HG03354 (cell line): ENCODE measurements at regions not wholly inside any gene's neighbourhood (a gene's known extent, or its start where the extent isn't known, plus 50 kb on each side); places are given as distances from the start of the nearest gene placed in this dataset.

ENCODE experiments used
- ATAC-seq: cut with Tn5 transposase; IDR thresholded peaks from one replicate; pipeline ENCODE4 v1.9.1; 2021; ENCODE audit warnings: mild to moderate bottlenecking; ENCODE audit not compliant: unreplicated experiment, poor library complexity, severe bottlenecking

DNA sequence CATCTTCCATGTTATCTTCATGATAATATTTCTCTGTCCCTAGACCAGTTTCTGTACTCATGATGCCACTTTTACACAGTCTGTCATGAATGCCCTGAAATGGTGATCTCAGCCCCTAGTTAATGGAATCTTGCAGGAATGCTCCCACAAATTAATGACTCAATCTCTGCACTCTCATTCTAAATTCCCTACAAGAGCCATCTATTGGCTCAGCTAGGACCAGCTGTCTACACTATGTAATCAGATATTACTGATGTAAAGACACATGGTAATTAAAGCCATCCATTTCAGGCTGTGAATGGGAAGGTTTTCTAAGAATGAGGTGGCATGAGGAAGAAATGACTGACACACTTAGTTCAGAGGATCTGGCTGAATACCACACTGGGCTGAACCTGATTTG, 199.1 kb upstream of the KCND3 start:
- no peak for ATAC-seq

DNA sequence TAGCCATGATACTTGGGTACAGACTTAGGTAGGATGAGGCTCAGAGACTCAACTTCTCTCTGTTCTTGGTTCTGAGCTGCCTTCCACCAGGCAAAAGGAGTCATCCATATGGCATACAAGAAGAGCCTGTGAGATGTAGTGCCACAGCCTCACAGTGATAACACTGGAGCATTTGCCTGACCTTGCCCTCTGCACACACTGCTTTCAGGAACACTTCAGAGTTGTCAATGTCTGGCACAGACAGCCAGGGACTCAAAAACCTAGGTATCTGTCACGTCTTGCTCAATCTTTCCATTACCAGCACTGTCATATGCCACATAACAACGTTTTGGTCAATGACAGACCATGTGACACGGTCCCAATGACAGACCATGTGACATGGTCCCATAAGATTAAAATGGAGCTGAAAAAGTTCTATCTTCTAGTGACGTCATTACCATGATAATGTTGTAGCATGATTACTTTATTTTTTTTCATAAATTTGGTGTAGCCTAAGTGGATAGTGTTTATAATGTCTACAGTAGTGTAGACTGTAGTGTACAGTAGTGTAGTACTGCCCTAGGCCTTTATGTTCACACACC, 199.9 kb upstream of the CTTNBP2NL start:
- ATAC-seq, result no peak

DNA sequence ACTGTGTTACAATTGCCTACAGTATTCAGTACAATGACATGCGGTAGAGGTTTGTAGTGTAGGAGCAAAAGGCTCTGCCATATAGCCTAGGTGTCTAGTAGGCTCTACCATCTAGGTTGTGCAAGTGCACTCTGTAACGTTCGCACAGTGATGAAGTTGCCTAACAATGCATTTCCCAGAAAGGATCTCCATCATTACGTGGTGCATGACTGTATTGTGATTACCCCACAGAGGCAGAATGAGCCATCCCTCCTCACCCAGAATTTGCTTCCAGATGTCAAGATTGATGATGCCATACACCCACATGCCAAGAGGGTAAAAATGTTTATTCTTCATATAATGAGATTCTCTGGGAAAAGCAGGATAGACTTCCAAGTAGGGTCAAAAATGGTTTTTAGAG, 199.3 kb upstream of the CTTNBP2NL start:
- no peak for ATAC-seq

DNA sequence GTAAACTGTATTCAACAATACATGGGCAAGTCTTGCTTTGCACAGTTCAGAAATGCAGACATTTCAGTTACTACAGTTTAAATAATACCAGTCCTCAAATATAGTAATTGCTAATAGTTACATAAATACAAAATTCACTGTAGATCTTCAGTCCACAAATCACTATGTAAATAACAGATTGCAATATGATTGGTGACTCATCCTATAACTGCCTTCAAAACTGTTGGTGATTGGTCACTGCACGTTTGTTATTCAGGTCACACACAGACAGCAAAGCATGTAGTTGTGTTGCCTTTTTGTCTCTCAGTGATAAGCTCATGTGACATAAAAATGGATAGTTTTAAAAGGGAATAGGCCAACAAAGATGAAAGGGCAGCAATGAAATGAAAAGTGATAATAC, 186.5 kb upstream of the CTTNBP2NL start:
- no peak for ATAC-seq

DNA sequence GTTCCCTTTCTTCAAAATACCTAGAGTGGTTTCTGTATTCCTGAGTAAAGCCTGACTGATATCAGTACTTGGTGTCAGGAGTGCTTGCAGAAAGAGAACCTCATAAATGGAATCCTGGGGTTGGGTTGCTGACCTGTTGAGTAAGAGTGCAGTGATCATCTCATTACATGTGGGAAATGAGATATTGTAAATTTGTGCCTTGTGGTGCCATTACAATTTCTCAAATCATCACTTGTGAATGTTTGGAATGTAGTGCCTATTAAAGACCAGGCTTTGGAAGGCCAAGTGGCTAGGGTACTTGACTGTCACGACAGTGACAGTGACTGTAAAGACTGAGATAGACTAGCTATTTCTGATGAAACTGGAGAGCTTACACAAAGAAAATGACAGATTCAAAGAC, 176.7 kb upstream of the CTTNBP2NL start:
- ATAC-seq, result no peak

DNA sequence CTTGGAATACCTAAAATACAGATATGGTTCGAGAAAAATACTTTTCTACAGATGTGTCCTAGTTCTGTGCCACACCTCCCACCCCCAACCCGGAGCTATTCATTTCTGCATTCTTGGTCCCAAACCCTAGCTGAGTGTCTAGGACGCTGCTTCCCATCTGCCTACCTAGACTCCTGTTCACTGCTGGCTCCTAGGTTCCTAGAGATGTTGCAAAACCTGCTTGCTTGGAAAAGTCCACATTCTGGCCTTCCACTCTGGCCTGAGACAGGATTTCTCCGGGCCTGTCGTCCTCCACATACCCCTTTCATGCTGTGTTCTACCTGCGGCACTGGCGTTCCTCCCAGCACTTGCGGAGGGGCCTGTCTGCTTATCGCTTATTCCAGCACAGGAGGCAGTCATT, 165.8 kb upstream of the CTTNBP2NL start:
- no peak for ATAC-seq

DNA sequence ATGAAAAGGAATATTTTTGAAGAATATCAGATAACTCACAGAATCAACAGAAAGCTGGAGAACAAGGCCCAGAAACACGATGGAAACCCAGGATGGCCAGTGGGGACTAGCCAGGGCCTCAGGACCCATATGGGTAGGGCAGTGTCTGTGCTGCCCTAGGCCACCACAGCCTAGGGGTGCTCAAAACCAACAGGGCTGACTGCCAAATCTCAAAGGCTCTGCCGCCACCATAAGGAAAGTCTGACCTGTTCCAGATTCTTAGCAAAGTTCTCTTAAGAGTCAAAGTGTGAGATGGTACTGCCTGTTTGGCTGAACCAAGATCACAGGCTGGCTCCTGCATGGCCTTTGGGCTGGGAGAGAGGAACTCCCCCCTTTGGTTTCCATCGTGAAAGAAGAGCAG, 164.7 kb upstream of the CTTNBP2NL start:
- no peak for ATAC-seq

DNA sequence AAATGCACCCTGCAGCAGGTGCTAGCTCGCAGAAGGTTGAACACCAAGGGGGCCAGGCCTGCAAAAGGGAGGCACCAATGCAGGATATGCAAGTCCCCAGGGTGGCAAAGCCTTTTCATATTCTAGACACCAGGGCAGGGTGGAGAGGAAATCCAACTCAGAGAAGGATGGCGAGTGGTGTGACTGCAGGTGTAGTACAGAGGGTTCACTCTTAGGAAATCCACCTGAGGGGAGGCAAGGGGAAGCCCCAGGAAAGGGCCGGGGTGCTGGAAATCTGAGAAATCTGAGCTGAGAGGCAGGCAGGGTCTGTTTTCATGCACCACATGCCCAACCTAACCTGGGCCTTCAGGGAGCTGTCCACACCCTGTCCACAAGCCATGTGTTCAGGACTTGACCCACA, 163.2 kb upstream of the CTTNBP2NL start:
- ATAC-seq, result no peak

DNA sequence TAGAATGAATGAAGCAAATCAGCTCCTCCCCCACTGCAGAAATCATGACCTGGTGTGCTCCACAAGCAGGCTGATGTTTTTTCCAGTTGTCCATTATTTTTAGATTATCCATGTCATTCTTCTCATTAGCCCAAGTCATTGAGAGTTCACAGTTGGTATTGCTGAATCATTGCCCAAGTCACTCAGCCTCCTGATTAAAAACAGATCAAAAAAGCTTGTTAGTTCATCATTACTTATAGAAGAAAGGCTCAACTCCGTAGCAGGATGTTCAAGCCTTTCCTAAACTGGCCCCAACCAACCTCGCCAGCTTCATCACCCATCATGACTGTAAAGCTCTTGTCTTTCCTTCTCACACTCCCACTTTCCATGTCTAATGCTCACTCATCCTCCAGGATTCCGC, 161.3 kb upstream of the CTTNBP2NL start:
- ATAC-seq, result no peak

DNA sequence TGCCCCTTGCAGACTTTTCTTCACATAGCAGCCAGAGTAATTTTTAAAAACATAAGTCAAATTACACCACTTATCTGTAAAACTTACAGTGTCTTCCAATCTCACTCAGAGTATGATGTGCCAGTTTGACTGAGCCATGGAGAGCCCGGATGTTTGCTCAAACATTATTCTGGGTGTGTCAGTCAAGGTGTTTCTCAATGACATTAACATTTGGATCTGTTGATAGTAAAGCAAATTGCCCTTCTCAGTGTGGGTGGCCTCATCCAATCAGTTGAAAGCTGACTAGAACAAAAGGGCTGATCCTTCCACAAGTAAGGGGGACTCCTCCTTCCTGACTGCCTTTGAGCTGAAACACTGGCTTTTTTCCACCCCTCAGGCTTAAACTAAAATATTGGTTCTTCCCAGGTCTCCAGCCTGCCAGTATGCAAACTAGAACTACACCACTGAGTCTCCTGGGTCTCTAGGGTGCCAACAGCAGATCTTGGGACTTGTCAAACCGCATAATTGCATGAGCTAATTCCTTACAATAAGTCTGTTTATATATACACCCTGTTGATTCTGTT, 157.9 kb upstream of the CTTNBP2NL start:
- no peak for ATAC-seq

DNA sequence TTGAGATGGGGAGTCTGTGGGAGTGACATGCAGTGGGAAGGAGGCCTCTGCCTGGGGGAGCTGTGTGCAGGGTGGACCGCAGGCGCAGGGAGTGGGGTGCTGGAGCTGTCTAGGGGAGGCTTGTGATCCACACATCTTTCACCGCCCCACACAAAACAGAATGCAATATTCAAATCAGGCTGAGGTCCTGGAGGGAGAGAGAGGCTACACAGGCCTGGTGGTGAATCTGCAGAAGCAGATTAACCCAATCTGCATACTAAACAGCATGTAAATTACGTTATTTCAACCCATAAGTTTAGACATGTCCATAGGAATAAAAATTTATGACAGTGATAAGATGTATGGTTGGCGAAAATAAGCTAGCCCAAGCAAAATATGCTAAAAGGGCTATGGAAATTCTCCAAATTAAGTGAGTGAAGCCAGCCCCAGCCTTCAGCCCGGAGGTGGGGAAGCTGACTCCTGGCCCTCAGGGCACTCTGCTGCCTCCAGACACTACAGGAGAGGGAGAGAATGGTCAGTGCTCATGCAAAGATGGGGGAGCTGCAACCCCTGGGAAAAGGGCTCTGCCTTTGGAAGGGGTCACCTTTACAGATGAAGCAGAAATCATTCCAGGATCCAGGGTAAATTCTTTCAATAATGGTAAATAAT, 156.2 kb upstream of the CTTNBP2NL start:
- no peak for ATAC-seq

DNA sequence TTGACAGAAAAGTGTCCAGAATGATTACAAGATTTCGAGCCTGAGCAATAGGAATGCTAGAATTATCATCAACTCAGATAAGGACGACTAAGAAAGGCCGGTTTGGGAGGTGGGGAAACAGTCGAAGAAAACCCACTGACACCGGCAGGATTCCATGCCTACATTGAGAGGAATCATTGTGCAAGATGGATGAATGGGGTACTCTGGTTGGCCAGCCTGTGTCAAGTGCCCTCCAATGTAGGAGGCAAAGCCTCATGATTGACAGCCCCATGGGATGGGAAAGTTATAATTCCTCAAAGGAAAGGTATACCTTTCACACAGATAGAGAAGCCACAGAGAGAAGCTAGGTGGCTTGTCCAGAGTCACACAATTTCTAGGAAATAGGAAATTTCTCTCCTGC, 153.5 kb upstream of the CTTNBP2NL start:
- ATAC-seq, result no peak

DNA sequence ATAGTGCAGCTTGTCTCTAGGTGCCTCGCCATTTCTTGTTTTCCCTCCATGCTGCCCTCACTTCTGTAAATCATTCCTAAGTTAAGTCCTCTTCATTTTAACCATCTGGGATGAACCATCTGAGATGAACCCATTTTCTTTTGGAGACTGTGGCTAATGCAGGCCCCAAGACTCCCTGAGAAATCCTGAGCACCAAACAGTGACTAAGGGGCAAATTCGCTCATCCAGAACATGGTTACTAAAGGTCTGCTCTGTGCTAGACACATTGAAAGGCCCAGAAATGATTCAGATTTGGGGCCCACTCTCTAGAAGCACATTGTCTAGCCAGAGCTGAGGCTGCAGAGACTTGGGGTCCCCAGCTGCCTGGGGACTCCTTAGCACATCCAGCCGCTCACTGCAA, 151.9 kb upstream of the CTTNBP2NL start:
- ATAC-seq, result no peak

DNA sequence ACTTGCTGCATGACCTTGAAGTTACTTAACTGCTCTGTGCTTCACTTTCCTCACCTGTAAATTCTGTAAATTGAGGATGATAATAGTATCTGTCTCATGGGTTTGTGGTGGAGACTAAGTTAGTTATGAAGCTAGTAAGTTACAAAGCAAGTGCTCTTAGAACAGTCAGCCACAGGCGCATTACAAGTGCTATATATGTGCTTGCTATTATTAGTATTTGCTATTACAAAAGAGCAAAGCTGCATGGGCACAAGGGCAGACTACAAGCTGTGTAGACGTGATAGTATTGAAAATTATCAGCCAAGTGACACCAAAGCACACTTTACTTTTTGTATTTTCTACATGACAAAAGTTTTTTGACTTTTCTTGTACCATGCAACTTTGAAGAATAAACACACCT, 150.9 kb upstream of the CTTNBP2NL start:
- no peak for ATAC-seq

DNA sequence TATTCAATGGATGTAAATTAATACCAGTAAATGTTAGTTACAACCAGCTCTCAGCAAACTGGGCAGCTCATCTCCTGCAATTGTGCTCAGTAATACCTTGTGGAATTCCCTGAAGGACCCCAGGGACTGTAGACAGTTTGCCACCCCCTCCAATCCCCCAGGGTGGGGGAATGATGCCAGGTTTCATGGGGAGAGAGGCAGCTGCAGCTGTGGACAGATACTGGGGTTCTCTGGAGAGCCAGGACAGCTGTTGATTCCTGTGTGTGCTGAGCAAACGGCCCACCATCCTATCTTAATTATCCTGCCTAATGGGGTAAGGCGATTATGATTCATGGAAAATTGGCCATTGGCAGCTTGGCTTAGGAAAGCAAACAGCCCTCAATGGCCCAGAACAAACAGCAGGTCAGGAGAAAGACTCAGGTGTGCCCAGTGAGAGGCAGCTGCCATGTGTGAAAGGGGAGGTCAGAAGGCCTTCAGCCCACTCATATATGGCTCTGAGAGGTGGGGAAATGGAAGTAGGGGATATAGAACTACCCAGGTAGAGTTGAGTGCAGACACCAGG, 148.9 kb upstream of the CTTNBP2NL start:
- no peak for ATAC-seq

DNA sequence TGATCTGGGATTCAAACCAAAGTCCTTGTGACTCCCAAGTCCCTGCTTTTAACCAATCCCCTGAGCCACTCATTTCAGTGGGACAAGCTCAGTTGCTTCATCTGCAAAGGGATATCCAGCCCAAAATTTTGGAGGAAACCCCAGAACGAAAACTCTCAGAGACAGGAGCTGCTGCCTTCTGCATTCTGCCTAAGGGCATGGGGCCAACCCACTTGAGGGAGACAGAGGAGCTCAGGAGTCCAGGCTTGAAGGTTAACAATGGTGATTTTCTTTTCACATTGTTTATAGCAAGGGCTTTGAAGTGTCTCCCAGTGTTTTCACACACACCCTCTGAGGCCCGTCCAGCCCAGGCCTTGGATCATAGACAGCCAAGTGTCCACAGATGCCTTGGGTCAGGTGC, 148.1 kb upstream of the CTTNBP2NL start:
- no peak for ATAC-seq

DNA sequence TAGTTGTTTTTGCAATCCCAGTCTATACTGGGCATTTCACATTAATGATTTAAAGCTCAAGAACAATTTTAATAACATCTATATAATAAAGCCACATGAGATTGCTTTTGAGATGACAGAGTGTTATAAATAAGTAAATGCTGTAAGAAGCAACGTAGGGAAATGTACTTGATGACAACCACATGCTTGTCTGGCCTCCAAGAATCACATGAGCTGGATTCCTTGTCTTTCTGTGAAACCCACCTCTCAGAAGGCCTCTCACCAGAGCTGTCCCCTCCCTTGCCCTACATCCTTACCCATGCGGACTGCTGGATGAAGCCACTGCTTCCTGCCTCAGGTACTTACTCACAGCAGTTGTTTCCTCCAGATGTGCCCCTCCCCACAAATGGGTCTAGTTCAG, 145.1 kb upstream of the CTTNBP2NL start:
- no peak for ATAC-seq

DNA sequence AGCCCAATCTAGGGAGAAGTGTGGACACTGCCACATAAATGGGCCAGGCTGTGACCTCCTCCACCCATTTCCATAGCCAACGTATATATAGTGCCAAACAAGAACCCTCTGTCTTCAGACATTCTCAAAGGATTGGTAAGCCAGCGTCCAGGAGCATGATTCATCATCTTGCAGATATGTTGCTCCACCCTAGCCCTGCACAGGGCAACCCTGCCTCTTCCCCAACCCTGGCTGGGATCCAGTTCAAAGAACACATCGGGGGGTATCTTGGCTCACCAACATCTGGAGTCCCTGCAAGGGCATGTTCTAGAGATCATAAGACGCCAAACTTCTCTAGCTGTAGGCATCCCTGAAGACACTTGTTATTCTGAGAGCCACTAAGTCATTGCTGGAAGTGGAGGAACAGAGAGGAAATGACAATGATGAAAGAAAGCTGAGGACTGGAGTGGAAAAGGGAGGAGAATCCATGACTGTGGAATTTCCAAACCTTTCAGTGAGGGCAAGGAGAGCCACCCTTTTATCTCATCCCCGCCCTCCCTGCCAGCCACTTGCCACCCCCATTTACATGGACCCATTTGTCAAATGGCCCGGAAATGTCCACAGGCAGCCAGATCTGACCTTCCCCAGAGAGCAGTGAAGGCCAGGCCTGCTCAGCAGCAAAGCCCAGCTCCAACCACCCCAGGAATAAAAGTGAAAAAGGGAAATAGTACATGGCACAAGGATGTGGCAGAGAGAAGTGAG, 144.1 kb upstream of the CTTNBP2NL start:
- ATAC-seq, result no peak

DNA sequence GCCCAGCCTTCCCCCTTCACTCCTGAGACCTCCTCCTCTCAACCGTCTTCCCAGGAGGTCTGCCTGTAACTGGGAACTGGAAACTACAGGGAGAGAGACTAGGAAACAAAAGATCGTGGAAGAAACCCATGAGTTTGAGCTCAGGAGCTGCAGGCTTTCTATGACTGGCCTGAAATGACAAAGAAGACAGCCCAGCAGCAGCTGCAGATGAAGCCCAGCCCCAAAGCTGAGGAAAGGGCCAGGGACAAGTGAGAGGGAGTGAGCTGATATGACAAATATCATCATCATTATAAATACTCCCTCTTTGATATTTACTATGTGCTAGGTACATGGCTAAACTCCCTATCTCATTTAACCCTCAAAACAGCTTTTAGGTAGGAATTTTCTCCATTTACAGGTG, 142.6 kb upstream of the CTTNBP2NL start:
- ATAC-seq, result no peak

DNA sequence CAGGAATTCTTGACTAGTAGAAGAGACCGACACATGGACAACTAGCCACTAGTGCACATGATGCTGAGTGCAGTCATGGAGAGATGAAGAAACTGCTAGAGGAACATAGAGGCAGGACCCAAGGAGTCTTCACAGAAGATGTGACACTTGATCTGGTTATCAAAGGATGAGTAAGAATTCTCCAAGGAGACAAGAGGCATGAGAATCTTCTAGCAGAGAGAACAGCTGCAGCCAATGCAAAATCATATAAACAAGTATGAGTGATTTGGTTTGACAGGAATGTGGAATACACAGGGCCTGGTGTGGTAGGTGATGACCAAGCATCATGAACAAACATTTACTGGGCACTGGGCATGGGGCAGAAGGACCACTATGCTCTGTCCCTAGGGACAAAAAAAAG, 140.9 kb upstream of the CTTNBP2NL start:
- no peak for ATAC-seq

DNA sequence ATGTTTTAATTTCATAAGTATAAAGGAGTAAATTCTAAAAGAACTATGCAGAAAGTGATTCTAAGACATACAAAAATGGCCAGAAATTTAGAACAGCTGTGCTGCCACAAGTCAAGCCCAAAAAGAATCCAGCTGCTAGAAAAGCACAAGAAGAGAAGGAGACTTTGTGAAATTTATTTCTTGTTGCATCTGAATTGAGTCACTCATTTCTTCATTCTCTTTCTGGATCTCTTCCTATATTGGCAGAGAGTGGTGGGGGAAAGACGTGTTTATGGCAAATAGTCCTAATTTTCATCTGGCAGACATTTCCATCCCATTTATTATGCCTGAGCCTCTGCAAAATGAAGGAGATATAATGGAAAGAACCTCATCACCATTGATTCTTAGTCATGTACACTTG, 139.6 kb upstream of the CTTNBP2NL start:
- ATAC-seq, result no peak
